SK-N-SH (cell line): ENCODE measurements at regions not wholly inside any gene's neighbourhood (a gene's known extent, or its start where the extent isn't known, plus 50 kb on each side); places are given as distances from the start of the nearest gene placed in this dataset.

Experiments
- CTCF ChIA-PET: fragments of 300-600, 350-600 bp; formaldehyde crosslinking; extraction: SDS; loops from one replicate; lab custom pipeline; 2021; lab: Yijun Ruan, JAX
- POLR2A ChIA-PET: fragments of 350-600 bp; sonication (Branson Sonifier 250); formaldehyde crosslinking; extraction: SDS; loops from one replicate; lab custom pipeline; 2020; ENCODE audit warnings: antibody characterized with exemption, inconsistent platforms; lab: Yijun Ruan, JAX
- DNase-seq: peaks from one replicate; pipeline ENCODE4 v3.0.0; 2012
- H2AFZ ChIP-seq: fragments of 200-600 bp; sonication (generic); 2 replicates; pipeline ENCODE4 v1.8.1; 2016; ENCODE audit warnings: antibody characterized with exemption, mild to moderate bottlenecking, low read depth
- H3F3A ChIP-seq: fragments of 200-600 bp; sonication (generic); replicated peaks from 2 replicates; pipeline ENCODE3; 2016; ENCODE audit warnings: antibody characterized with exemption, mild to moderate bottlenecking; ENCODE audit not compliant: insufficient read depth
- H3K27ac ChIP-seq, 2 experiments: fragments of 200-500 bp in 1 of 2; fragments of 200-600 bp in 1 of 2; sonication (Bioruptor generic) in 1 of 2; sonication (generic), shearing (Covaris generic) in 1 of 2; 2 replicates each; pipeline versions ENCODE4 v1.5.1 to v1.6.1; 2014 to 2016; ENCODE audit warnings: low read depth in 2 of 2, inconsistent platforms in 1 of 2, low read length in 1 of 2, mild to moderate bottlenecking in 1 of 2, mixed read lengths in 1 of 2
- H3K27me3 ChIP-seq: fragments of 200-600 bp; sonication (generic), shearing (Covaris generic); 2 replicates; pipeline ENCODE4 v1.6.1; 2016; ENCODE audit warnings: mixed run types; ENCODE audit not compliant: insufficient read depth
- H3K36me3 ChIP-seq, 2 experiments: fragments of 200-500 bp in 1 of 2; fragments of 200-600 bp in 1 of 2; sonication (Bioruptor generic) in 1 of 2; sonication (generic) in 1 of 2; replicated peaks in 1 of 2; 2 replicates each; pipeline versions ENCODE3 to v1.5.1; 2014 to 2016; ENCODE audit warnings: low read length in 1 of 2, mild to moderate bottlenecking in 1 of 2; ENCODE audit not compliant: insufficient read depth in 2 of 2, control insufficient read depth in 1 of 2
- H3K4me1 ChIP-seq, 2 experiments: fragments of 200-500 bp in 1 of 2; fragments of 200-600 bp in 1 of 2; sonication (Bioruptor generic) in 1 of 2; sonication (generic), shearing (Covaris generic) in 1 of 2; 2 replicates each; pipeline versions ENCODE4 v1.5.1 to v1.6.1; 2014 to 2016; ENCODE audit warnings: low read depth in 1 of 2, low read length in 1 of 2, mixed run types in 1 of 2; ENCODE audit not compliant: insufficient read depth in 2 of 2, control insufficient read depth in 1 of 2
- H3K4me2 ChIP-seq: fragments of 200-600 bp; sonication (generic), shearing (Covaris generic); 2 replicates; pipeline ENCODE4 v1.6.1; 2017; ENCODE audit warnings: mixed run types
- H3K4me3 ChIP-seq, 2 experiments: fragments of 200-500 bp in 1 of 2; fragments of 200-600 bp in 1 of 2; sonication (Bioruptor generic) in 1 of 2; sonication (generic), shearing (Covaris generic) in 1 of 2; 2 replicates each; pipeline versions ENCODE4 v1.5.1 to v1.8.1; 2014 to 2016; ENCODE audit warnings: low read depth in 2 of 2, inconsistent platforms in 1 of 2, low read length in 1 of 2, mild to moderate bottlenecking in 1 of 2, mixed read lengths in 1 of 2, moderate library complexity in 1 of 2
- H3K79me2 ChIP-seq: fragments of 200-600 bp; sonication (generic); 2 replicates; pipeline ENCODE4 v1.8.1; 2017; ENCODE audit warnings: mild to moderate bottlenecking; ENCODE audit not compliant: insufficient read depth
- H3K9ac ChIP-seq: fragments of 200-600 bp; sonication (generic); 2 replicates; pipeline ENCODE4 v1.6.1; 2017; ENCODE audit warnings: mixed run types
- H3K9me2 ChIP-seq: fragments of 200-600 bp; sonication (generic); 2 replicates; pipeline ENCODE4 v1.6.1; 2017; ENCODE audit warnings: mixed run types
- H3K9me3 ChIP-seq: fragments of 200-600 bp; sonication (generic); 2 replicates; pipeline ENCODE4 v1.6.1; 2017; ENCODE audit warnings: mixed run types, mild to moderate bottlenecking, moderate library complexity
- H4K20me1 ChIP-seq: fragments of 200-600 bp; sonication (generic); 2 replicates; pipeline ENCODE4 v1.6.1; 2017; ENCODE audit warnings: mild to moderate bottlenecking, mixed run types; ENCODE audit not compliant: insufficient read depth
- EP300 ChIP-seq, 2 experiments: IDR thresholded peaks; 2 replicates each; pipeline versions ENCODE4 v1.4.0 to v1.6.1; 2012; ENCODE audit warnings: borderline replicate concordance in 1 of 2, low read depth in 1 of 2, low read length in 1 of 2
- FOXM1 ChIP-seq: IDR thresholded peaks from 2 replicates; pipeline ENCODE4 v1.4.0; 2012; ENCODE audit warnings: low read depth, mild to moderate bottlenecking
- GABPA ChIP-seq: IDR thresholded peaks from 2 replicates; pipeline ENCODE4 v1.4.0; 2012; ENCODE audit warnings: low read depth, mild to moderate bottlenecking
- RAD21 ChIP-seq: IDR thresholded peaks from 2 replicates; pipeline ENCODE4 v1.6.1; 2012; ENCODE audit warnings: mild to moderate bottlenecking, low read length
- SMC3 ChIP-seq: IDR thresholded peaks from 2 replicates; pipeline ENCODE4 v1.6.1; 2012; ENCODE audit warnings: low read depth, low read length, improper control_type of control experiment
- TEAD4 ChIP-seq: IDR thresholded peaks from 2 replicates; pipeline ENCODE4 v1.4.0; 2012; ENCODE audit warnings: mild to moderate bottlenecking, borderline replicate concordance; ENCODE audit not compliant: insufficient read depth
- WGBS: methylation state at CpG from one replicate; pipeline ENCODE4 v1.1.6; 2017; ENCODE audit warnings: low lambda C conversion rate; 5-methylcytosine and 5-hydroxymethylcytosine counted together
- TF ChIP-seq, protein P1 (sequence below): IDR thresholded peaks from 2 replicates; pipeline ENCODE4 v1.4.0; 2012; ENCODE audit warnings: low read depth, borderline replicate concordance
- TF ChIP-seq, protein P2 (sequence below): fragments of 200-600 bp; sonication (generic); IDR thresholded peaks from 2 replicates; pipeline ENCODE4 v1.6.1; 2017; ENCODE audit warnings: antibody characterized with exemption, mild to moderate bottlenecking, moderate library complexity
- TF ChIP-seq, protein P3 (sequence below): IDR thresholded peaks from 2 replicates; pipeline ENCODE4 v1.4.0; 2012; ENCODE audit warnings: low read depth
- TF ChIP-seq, protein P4 (sequence below): IDR thresholded peaks from 2 replicates; pipeline ENCODE4 v1.4.0; 2012; ENCODE audit warnings: low read depth, borderline replicate concordance
- TF ChIP-seq, protein P5 (sequence below): IDR thresholded peaks from 2 replicates; pipeline ENCODE4 v1.6.1; 2012; ENCODE audit warnings: mild to moderate bottlenecking, low read depth, low read length, moderate library complexity
- TF ChIP-seq, protein P6 (sequence below): fragments of 150-350 bp; IDR thresholded peaks from 2 replicates; pipeline ENCODE4 v1.6.1; 2017; ENCODE audit warnings: antibody characterized with exemption, low read length, low read depth, borderline replicate concordance

DNA sequence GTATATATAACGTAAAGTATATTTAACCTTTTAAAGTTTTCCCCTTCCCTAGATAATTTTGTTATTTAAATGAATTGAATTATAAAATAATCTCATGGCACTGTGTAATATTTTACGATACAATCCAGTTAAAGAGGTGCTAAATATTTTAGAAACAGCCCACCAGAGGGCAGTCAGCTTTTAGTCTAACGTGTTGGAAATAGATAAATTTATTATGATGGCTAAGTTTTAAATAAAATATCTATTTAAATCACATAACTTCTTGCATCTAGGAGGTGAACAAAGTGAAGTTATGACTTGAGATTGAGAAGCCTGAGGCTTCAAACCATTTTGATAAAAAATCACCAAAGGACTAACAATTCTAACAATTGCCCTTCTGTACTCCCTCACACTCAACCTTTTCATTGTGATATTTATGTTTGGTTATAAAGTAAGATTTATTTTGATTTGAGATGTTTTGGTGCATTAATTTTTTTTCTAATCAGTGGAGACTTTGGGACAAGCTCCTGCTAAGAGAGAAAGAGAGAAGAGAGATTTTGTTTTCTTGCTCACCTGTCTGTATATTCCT lies 171.5 kb upstream of the SP4 start:
- Histone ChIP-seq H3K79me2 (no peaks in the 10 kb centered on the region), H4K20me1 (no peaks in the 10 kb centered on the region), H3K4me3 (no peak overlapping the region), H3K9me3 (no peaks in the 10 kb centered on the region), H3K9ac (no peak overlapping the region), H3F3A (no peaks in the 10 kb centered on the region), H2AFZ (no peak overlapping the region), H3K27me3 (peaks cover 29% of the 10 kb centered on the region; the same call in 1 of the 2 replicates), H3K36me3 (no peaks in the 10 kb centered on the region), H3K4me1 (no peaks in the 10 kb centered on the region), H3K9me2 (no peaks in the 10 kb centered on the region), H3K4me2 (no peak overlapping the region), H3K27ac (no peak overlapping the region)
- ChIA-PET POLR2A (no interaction called here), CTCF (interaction anchor here (0.7 to 7.7 kb wide), 14 partner anchors 11 to 1543 kb away, joined by 3 to 68 read pairs (median 4); no protein-coding TSS in a partner anchor)
- TF ChIP-seq, protein P1, sequence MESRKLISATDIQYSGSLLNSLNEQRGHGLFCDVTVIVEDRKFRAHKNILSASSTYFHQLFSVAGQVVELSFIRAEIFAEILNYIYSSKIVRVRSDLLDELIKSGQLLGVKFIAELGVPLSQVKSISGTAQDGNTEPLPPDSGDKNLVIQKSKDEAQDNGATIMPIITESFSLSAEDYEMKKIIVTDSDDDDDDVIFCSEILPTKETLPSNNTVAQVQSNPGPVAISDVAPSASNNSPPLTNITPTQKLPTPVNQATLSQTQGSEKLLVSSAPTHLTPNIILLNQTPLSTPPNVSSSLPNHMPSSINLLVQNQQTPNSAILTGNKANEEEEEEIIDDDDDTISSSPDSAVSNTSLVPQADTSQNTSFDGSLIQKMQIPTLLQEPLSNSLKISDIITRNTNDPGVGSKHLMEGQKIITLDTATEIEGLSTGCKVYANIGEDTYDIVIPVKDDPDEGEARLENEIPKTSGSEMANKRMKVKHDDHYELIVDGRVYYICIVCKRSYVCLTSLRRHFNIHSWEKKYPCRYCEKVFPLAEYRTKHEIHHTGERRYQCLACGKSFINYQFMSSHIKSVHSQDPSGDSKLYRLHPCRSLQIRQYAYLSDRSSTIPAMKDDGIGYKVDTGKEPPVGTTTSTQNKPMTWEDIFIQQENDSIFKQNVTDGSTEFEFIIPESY = no peak
- TF ChIP-seq, protein P2, sequence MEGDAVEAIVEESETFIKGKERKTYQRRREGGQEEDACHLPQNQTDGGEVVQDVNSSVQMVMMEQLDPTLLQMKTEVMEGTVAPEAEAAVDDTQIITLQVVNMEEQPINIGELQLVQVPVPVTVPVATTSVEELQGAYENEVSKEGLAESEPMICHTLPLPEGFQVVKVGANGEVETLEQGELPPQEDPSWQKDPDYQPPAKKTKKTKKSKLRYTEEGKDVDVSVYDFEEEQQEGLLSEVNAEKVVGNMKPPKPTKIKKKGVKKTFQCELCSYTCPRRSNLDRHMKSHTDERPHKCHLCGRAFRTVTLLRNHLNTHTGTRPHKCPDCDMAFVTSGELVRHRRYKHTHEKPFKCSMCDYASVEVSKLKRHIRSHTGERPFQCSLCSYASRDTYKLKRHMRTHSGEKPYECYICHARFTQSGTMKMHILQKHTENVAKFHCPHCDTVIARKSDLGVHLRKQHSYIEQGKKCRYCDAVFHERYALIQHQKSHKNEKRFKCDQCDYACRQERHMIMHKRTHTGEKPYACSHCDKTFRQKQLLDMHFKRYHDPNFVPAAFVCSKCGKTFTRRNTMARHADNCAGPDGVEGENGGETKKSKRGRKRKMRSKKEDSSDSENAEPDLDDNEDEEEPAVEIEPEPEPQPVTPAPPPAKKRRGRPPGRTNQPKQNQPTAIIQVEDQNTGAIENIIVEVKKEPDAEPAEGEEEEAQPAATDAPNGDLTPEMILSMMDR = peak; percentile 70
- TF ChIP-seq, protein P3, sequence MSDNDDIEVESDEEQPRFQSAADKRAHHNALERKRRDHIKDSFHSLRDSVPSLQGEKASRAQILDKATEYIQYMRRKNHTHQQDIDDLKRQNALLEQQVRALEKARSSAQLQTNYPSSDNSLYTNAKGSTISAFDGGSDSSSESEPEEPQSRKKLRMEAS = no peak
- TF ChIP-seq SMC3 (peak; percentile 56), RAD21 (peak; percentile 58)
- DNase-seq = peak; percentile 9
- 2% methylated on average over 3 of the region's 3 CpGs for WGBS

DNA sequence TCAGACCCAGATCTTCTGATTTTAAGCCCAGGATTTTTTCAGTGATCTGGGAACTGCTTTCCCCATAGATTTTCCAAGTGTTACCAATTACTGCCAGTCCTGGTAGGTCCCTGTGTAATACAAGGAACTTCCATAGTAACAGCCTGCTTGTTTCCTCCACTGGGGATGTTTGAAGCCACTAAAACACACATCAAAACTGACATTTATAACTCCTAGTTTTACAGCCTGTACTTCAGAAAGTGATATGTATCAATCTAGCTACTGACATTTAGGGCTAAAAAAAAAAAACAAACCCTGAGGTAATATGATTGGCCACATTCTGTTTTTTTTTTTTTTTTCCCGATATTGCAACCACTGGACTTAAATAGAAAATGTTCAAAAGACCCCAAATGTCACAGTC lies 166.9 kb upstream of the SP4 start:
- H2AFZ ChIP-seq = no peak overlapping the region
- H3K4me3 ChIP-seq = no peak overlapping the region
- no peaks in the 10 kb centered on the region for H4K20me1 ChIP-seq
- H3K9me3 ChIP-seq = no peaks in the 10 kb centered on the region
- H3K36me3 ChIP-seq = no peaks in the 10 kb centered on the region
- no peak overlapping the region for H3K4me2 ChIP-seq
- no peaks in the 10 kb centered on the region for H3K9me2 ChIP-seq
- TF ChIP-seq GABPA (no peak), TEAD4 (no peak), FOXM1 (no peak), EP300 (IDR thresholded peaks at IDR 0.05; ENCODE audit: borderline replicate concordance in 1 of 2, low read depth in 1 of 2, low read length in 1 of 2) (no peak), RAD21 (no peak)
- TF ChIP-seq, protein P4, sequence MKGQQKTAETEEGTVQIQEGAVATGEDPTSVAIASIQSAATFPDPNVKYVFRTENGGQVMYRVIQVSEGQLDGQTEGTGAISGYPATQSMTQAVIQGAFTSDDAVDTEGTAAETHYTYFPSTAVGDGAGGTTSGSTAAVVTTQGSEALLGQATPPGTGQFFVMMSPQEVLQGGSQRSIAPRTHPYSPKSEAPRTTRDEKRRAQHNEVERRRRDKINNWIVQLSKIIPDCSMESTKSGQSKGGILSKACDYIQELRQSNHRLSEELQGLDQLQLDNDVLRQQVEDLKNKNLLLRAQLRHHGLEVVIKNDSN = no peak
- TF ChIP-seq, protein P5, sequence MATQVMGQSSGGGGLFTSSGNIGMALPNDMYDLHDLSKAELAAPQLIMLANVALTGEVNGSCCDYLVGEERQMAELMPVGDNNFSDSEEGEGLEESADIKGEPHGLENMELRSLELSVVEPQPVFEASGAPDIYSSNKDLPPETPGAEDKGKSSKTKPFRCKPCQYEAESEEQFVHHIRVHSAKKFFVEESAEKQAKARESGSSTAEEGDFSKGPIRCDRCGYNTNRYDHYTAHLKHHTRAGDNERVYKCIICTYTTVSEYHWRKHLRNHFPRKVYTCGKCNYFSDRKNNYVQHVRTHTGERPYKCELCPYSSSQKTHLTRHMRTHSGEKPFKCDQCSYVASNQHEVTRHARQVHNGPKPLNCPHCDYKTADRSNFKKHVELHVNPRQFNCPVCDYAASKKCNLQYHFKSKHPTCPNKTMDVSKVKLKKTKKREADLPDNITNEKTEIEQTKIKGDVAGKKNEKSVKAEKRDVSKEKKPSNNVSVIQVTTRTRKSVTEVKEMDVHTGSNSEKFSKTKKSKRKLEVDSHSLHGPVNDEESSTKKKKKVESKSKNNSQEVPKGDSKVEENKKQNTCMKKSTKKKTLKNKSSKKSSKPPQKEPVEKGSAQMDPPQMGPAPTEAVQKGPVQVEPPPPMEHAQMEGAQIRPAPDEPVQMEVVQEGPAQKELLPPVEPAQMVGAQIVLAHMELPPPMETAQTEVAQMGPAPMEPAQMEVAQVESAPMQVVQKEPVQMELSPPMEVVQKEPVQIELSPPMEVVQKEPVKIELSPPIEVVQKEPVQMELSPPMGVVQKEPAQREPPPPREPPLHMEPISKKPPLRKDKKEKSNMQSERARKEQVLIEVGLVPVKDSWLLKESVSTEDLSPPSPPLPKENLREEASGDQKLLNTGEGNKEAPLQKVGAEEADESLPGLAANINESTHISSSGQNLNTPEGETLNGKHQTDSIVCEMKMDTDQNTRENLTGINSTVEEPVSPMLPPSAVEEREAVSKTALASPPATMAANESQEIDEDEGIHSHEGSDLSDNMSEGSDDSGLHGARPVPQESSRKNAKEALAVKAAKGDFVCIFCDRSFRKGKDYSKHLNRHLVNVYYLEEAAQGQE = no peak
- TF ChIP-seq, protein P6, sequence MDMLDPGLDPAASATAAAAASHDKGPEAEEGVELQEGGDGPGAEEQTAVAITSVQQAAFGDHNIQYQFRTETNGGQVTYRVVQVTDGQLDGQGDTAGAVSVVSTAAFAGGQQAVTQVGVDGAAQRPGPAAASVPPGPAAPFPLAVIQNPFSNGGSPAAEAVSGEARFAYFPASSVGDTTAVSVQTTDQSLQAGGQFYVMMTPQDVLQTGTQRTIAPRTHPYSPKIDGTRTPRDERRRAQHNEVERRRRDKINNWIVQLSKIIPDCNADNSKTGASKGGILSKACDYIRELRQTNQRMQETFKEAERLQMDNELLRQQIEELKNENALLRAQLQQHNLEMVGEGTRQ = no peak
- TF ChIP-seq, protein P2 = no peak
- peaks cover 7% of the 10 kb centered on the region; the same call in 1 of the 2 replicates for H3K27me3 ChIP-seq
- no peak overlapping the region for H3K9ac ChIP-seq
- DNase-seq = no peak
- no peaks in the 10 kb centered on the region for H3K79me2 ChIP-seq
- no peak overlapping the region for H3K27ac ChIP-seq
- POLR2A ChIA-PET = no interaction called here
- CTCF ChIA-PET = interaction anchor here (0.9 to 2.1 kb wide), 5 partner anchors 9 to 252 kb away, joined by 3 to 6 read pairs (median 3); no protein-coding TSS in a partner anchor
- no peaks in the 10 kb centered on the region for H3K4me1 ChIP-seq
- H3F3A ChIP-seq = no peaks in the 10 kb centered on the region
- 0% methylated on average over 1 of the region's 1 CpG for whole genome bisulfite sequencing
